GM18508 (cell line): ENCODE measurements at regions not wholly inside any gene's neighbourhood (a gene's known extent, or its start where the extent isn't known, plus 50 kb on each side); places are given as distances from the start of the nearest gene placed in this dataset.

Source experiments
- ATAC-seq: cut with Tn5 transposase; IDR thresholded peaks from one replicate; pipeline ENCODE4 v1.9.1; 2021; ENCODE audit warnings: moderate number of reproducible peaks; ENCODE audit not compliant: insufficient read depth, unreplicated experiment

GRCh38 chr6:164151161-164152120 is 736.9 kb downstream of the QKI start:
- ATAC-seq: no peak

GRCh38 chr6:164150232-164150631 is 735.7 kb downstream of the QKI start:
- ATAC-seq: no peak

DNA sequence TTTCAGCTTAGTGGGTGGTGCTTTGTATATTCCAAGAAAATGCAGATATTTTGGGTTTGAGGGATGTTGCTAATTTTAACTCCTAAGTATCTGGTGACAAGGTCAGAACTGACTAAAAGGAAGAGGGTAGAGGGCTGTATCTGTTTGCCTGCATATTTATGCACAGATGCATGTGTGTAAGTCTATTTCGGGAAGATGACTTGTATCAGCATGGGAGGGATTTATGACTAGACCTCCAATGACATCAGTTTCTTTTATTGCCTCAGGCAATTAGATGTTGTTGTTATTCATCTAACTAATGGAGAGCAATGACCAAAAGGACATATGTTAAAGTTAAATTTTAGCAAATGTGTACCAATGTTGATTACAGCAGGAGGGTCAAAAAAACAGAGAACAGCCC is 734.3 kb downstream of the QKI start:
- ATAC-seq: no peak

- ATAC-seq: no peak
Measured at GRCh38 chr6:164144316-164144715, 729.8 kb downstream of the QKI start.

DNA sequence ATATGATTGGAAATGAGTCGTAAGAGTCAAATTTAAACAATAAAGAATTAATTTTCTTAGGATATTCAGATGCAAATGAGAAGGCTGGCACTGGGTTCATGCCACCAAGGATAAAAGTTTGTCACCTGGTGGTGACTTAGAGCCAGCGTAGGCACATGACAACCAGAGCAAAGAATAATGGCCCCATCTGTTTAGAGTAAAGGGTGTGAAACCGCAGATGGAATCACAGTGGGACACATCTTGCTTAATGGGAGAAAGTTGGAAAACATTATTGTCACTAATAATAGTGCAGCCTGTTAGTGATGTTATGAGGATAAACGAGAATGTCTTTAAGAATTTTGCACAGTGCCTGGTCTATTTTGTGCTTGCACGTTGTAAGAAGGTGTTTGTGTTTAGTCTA is 727.8 kb downstream of the QKI start:
- no peak for ATAC-seq

- ATAC-seq: no peak
Measured at GRCh38 chr6:164135511-164136132, 721.1 kb downstream of the QKI start.

DNA sequence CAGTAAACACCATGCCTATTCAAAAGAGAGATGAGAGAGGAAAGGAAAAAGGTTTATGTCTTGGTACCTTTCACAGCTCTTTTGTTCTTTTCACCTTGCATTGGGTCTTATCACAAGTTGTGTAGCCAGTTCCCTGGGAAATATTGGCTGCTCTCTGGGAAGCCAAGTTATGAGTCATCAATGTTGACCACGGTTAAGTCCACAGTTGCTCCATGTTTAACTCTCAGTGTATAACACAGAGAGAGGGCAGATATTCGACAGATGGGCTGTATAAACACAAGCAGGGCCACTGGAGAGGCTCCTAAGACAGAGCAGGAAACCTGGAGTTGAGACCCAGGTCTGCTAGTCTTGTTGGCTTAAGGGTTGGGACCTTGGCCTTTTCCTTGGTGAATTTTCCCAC is 718.6 kb downstream of the QKI start:
- no peak for ATAC-seq

GRCh38 chr6:164130585-164130984 is 716.1 kb downstream of the QKI start:
- no peak for ATAC-seq

DNA sequence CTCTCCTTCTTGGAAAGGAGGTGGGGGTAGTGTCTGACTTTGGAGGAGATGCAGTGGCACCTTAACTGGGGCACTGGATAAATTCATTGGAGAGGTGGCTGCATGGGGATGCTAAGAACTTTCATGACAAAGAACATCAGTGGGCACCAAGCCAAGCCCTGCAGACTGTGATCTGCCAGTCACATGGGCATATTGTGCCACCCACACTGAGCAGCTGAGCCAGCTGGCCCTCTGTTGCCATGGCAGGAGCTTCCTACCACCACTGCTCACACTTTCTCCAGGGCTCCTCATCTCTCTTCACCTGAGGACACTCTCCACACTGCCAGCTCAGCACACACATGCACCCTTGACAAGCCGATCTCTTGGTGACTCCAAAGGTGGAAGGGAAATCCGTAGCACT is 715.6 kb downstream of the QKI start:
- ATAC-seq: no peak

- ATAC-seq: no peak
Measured at GRCh38 chr6:164129218-164129617, 714.7 kb downstream of the QKI start.

DNA sequence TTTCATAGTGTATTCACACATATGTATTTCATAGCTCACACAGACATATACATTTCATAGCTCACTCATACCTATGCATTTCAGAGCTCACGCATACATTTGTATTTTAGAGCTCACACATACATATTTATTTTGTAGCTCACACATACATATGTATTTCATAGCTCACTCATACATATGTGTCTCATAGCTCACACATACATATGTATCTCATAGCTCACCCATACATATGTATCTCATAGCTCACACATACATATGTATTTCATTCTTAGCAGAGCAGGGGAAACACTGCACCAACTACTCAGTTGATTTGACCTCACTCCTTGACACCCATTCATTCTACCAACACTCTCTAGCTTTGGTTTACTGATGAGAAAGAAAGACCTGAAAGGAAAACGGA is 713.6 kb downstream of the QKI start:
- no peak for ATAC-seq

- no peak for ATAC-seq
Measured at GRCh38 chr6:164124986-164125385, 710.5 kb downstream of the QKI start.

GRCh38 chr6:164124473-164124872 is 710.0 kb downstream of the QKI start:
- ATAC-seq: no peak

GRCh38 chr6:164122109-164122508 is 707.6 kb downstream of the QKI start:
- no peak for ATAC-seq

- no peak for ATAC-seq
Measured at GRCh38 chr6:164121527-164121926, 707.0 kb downstream of the QKI start.

DNA sequence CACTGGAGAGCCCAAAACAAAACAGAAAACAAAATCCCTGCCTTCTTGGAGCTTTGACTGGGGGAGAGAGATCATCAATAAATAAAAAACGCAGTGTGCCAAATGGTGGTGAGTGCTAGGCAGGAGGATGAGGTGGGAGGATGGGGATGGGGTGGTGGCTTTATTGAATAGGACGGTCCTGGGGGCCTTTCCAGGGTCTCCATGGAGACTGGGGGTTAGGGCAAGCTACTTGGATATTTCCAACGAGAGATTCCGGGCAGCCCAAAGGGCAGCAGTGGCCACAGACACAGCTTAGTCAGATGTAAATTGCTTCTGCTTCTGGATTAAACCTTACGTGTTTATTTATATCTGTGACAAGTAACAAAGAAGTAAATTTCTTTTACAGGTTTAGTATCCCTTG is 700.1 kb downstream of the QKI start:
- ATAC-seq: no peak

DNA sequence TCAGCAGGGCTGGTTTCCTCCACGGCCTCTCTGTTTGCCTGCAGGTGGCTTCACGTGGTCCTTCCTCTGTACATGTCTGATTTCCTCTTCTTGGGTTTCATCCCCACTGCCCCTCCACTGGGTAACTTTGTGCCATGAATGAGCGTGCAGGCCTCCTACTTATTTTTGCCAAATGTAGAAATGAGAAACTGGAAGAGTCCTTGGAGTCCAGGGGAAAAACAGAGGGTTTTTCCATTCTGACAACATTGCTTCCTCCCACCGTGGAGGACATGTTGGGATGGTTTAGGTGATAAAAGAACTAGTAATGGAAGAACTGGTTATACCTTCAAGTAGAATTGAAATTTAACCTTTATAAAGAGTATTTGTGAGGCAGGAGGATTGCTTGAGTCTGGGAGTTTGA is 699.5 kb downstream of the QKI start:
- ATAC-seq: no peak

- ATAC-seq: no peak
Measured at GRCh38 chr6:164113637-164114036, 699.1 kb downstream of the QKI start.

DNA sequence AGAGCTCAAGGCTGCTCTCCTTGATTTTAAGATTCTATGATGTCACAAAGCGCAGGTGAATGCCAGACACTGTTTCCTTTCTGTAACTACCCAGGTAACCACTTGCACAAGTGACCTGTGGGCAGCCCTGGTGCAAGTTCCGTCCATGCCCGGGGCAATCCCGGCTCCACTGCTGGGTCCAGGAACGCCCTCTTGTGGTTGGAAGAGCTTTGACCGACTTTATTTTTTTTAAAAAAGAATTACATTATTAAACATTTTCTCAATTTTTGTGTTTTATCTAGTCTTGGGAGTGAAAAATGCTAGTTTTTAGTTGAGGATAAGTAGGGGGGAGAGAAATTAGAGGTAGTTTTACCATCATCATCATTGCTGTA is 695.2 kb downstream of the QKI start:
- no peak for ATAC-seq

DNA sequence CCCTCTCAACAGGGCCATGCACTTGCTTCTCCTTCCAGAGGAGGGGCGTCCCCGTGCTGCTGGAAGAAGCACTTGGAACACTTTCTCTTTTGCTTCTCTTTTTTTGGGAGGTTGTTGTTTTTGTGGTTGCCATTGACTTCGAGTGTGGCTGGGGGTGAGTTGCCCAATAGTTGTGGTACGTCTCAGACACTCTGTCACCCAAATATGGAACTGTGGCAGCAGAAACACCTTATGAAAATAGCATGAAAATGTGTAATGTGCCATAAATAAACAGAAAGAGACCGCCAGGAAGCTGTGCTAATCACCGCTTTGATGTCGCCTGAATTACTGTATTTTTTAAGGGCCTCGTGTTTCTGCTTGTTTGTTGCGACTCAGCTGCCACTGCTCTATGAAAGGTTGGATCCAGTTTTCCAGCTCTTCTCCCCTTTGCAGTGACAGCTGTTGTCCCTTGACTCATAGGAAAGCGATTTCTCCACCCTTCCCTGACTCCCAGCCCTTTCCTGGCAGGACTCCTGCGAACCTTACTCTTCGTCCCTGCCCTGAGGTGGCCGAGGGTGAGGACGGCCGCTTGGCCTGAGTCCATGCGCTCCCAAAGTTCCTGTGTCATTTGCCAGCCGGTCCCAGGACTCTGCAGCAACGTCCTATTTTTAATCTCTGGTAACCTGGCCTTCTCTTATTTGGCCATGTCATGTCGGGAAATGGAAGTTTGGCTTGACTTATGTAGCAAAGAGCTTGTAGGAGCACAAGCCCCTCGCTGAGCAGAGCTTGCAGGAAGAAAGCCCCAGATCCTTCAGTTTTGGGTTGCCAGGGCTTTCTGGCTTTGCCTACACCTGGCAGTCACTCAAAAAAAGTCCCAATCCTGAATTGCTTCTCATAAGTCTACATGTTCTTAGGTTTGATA is 694.6 kb downstream of the QKI start:
- no peak for ATAC-seq

GRCh38 chr6:164108092-164108491 is 693.6 kb downstream of the QKI start:
- no peak for ATAC-seq
